Fibroblast of the conjunctiva (primary cell): ENCODE measurements at regions not wholly inside any gene's neighbourhood (a gene's known extent, or its start where the extent isn't known, plus 50 kb on each side); places are given as distances from the start of the nearest gene placed in this dataset.
"Not testable (repeated sequence)": the region's sequence is repeated elsewhere in the genome, so short reads cannot be mapped to it uniquely, and the experiment has no call there.

Source experiments
- DNase-seq: peaks from one replicate; pipeline ENCODE4 v3.0.0-alpha.2; 2010; ENCODE audit warnings: low read depth

DNA sequence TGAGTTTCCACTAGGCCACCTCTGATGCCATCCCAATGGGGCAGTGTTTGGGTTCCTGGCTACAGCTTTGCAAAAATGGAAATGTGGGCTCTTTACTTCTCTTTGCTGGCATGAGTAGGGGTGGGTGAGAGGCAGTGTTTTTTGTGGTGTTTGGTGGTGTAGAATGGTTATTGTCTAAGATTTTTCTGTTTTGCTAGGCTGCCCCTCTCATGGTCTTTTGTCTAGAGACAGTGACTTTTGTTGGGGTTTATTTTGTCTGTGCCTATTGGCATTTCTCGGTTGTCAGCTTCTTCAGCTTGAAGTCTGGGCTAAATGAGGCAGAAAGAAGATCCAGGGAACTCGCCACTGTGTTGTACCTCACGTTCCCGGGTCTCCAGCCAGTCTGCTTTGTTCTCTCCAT, 112.1 kb downstream of the CENPF start:
- no peak for DNase-seq

GRCh38 chr1:214717351-214717750, 114.4 kb downstream of the CENPF start:
- no peak for DNase-seq

DNA sequence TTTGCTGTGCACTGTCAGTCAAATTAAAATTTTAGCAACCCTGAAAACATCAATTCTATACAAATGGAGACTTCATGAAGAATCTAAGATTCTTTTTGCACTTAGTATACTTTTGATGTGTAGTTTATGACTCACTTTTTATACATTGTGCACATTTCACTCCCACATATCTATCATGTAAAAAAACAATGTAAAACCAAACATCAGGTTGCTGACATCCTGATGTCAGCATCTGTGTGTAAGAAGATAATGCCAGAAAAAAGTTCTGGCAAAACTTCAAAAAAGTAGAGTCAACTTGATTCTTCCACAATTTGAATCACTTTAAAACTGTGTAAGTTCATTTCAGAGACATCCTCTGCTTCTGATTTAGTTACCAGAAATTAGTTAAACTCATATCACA, 115.7 kb downstream of the CENPF start:
- no peak for DNase-seq

DNA sequence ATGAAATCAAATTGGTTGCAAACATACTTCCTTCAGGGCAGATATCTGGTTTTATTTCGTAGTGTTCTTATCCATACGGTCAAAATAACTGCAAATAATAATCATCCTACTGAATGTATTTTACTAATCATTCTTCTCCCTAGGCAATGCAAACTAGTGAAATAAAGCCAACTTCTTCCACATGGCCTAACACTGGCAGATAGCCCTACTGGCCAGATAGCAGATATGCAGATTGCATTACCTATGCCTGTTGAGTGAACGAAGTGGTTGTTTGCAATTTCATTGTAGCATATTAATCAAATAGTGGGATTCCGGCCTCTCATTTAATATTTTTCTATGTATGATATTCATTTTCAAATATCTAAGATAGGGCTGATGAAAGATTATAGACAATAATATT, 116.2 kb downstream of the CENPF start:
- no peak for DNase-seq

DNA sequence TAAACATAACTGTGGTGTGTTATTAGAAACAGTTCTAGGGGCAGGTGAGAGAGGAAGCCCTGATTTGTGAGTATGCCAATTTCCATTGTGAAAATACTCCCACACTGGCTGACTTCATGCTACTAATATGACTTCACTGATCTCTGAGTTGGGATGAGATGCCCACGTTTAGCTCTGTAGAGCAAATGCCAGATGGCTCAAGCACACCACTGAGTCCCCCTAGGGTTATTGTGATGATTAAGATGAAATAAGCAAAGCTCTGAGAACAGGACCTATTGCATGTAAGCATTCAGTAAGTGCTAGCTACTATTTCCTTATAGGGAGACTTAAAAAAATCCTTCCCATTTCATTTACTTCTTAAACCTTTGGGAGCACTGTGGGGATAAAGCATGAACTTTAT, 117.6 kb downstream of the CENPF start:
- DNase-seq, result no peak

DNA sequence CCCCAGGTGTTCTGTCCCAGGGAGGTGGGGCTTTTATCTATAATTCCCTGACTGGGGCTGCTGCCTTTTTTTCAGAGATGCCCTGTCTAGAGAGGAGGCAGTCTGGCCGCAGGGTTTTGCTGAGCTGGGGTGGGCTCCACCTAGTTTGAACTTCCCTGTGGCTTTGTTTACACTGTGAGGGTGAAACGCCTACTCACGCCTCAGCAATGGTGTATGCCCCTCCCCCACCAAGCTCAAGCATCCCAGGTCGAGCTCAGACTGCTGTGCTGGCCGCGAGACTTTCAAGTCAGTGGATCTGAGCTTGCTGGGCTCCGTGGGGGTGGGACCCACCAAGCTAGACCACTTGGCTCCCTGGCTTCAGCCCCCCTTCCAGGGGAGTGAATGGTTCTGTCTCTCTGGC, 124.3 kb downstream of the CENPF start:
- no peak for DNase-seq

GRCh38 chr1:214739621-214740238, 136.7 kb downstream of the CENPF start:
- no peak for DNase-seq

- DNase-seq, result no peak
Measured at GRCh38 chr1:214740471-214740870, 137.5 kb downstream of the CENPF start.

GRCh38 chr1:214747050-214747635, 144.1 kb downstream of the CENPF start:
- no peak for DNase-seq

DNA sequence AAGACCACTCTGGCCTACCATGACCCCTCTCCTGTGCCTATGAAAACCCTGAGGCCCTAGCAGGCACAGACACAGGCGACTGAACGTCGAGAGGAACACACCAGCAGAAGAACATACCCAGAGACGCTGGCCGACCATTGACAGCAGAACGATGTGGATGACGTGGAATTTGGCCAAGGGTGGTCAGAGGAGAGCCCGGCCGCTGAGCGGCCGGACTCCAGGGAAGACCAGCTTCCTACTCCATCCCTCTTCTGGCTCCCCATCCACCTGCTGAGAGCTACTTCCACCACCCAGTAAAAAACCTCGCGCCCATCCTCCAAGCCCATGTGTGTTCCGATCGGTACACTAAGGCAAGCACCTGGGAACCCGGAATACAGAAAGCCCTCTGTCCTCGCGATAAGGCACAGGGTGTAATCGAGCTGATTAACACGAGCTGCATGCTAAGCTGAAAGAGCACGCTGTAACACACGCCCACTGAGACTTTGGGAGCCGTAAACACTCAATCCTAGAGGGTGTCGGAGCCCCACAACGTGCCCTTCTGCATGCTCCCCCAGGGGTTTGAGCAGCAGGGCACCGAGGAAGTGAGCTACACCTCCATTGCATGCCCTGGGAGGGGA, 150.3 kb downstream of the CENPF start:
- no peak for DNase-seq

DNA sequence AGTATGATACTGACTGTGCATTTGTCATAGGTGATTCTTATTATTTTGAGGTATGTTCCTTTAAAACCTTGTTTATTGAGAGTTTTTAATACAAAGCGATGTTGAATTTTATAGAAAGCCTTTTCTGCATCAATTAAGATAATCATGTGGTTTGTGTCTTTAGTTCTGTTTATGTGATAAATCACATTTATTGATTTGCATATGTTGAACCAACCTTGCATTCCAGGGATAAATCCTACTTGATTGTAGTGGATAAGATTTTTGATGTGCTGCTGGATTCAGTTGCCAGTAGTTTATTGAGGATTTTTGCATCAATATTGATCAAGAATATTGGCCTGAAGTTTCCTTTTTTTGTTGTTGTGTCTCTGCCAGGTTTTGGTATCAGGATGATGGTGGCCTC, 158.0 kb downstream of the CENPF start:
- no peak for DNase-seq

DNA sequence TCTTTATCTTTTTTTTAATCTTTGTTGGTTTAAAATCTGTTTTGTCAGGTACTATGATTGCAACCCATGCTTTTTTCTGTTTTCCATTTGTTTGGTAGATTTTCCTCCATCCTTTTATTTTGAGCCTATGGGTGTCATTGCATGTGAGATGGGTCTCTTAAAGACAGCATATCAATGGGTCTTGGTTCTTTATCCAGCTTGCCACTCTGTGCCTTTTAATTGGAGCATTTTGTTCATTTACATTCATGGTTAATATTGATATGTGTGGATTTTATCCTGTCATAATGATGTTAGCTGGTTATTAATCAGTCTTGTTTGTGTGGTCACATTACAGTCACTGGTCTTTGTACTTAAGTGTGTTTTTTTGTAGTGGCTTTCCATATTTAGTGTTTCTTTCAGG, 159.9 kb downstream of the CENPF start:
- no peak for DNase-seq

DNA sequence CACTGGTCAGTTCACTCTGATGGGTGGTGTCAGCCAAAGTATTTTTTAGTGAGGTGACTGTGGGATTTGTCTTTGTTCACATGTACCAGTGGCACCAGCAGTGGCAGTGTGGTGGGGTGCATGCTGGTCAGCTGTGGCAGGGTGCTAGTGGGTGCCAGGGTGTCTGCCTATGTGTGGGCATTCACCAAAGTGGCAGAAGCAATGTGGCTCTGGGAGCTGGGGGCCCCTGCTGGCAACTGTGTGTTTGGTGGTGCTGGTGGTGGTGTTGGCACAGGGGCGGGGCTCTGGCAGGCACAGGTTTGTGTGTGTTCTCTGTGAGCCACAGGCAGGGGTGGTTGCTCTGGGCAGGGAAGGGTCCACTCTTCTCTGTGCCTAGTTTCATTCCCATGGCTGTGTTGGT, 161.5 kb downstream of the CENPF start:
- no peak for DNase-seq

DNA sequence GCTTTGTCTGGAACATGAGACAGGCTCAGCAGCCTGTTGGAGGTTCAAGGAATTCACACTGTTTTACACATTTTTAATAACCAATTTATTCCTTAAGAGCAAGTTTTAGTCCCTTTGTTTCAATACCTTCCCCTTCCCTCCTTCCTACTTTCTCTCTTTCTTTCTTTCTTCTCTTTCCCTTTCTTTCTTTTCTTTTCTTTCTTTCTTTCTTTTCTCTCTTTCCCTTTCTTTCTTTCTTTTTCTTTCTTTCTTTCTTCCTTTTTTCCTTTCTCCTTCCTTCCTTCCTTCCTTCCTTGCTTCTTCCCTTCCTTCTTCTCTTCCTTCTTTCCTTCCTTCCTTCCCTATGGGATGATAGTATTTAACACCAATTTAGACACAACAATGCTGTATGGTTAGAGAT, 164.2 kb downstream of the CENPF start:
- DNase-seq, result no peak

DNA sequence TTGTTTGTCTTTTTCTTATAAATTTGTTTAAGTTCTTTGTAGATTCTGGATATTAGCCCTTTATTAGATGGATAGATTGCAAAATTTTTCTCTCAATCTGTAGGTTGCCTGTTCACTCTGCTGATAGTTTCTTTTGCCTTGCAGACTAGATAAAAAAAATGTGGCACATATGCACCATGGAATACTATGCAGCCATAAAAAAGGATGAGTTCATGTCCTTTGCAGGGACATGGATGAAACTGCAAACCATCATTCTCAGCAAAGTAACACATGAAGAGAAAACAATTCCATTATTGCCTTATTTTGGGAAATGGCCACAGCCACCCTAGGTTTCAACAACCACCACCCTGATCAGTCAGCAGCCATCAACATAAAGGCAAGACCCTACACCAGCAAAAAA, 166.7 kb downstream of the CENPF start:
- DNase-seq, result not testable (repeated sequence)

- no peak for DNase-seq
Measured at GRCh38 chr1:214777364-214777763, 174.4 kb downstream of the CENPF start.

DNA sequence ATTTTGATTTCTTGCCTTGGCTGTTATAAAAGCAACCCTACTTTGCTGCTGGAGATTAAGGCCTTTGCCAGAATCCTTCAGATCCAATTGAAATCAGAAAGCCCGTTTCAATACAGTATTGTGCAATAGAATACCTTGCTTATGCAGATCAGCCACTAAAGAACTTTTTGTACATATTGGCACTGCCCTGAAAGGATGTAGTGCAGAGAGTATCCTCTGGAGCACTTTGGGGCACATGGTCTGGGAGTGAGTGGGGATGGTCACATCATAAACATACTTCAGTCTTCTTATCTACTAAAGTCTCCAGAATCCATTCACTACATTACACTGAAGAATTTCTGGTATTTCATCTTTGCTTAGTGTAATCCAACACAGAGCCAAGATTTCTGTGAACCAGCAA, 189.0 kb downstream of the CENPF start:
- DNase-seq, result no peak

GRCh38 chr1:214792527-214793186, 189.7 kb downstream of the CENPF start:
- DNase-seq, result no peak

- no peak for DNase-seq
Measured at GRCh38 chr1:214793708-214794107, 190.7 kb downstream of the CENPF start.

- DNase-seq, result no peak
Measured at GRCh38 chr1:214801191-214801590, 198.2 kb downstream of the CENPF start.

DNA sequence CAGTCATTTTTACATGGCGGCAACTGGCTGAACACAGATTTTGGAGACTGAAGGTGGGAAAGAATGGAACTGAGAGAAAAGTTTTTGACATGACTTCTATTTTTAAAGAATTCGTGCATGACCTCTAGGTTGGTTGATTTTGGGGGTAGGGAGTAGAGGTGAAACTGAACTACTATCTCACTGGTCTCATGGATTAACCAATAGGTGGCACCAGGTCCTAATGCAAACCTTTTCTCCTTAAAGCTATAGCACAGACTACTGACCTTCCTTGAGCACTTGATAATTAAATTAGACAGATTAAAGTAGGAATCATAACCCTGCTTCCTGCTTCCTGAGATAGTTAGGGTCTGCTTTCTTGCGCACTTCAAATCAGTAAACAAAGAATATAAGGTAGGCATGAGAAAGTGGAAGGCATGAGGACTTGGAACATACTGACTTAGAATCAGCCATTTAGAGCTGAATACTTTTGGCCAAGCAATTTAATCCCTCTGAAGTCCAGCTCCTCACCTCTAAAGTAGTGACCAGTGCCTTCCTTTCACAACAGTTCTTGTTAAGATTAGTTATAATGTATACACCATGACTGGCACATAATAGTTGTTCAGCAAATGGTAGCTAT, 206.0 kb downstream of the CENPF start:
- DNase-seq, result peak; percentile 21

GRCh38 chr1:214816603-214817002, 213.6 kb downstream of the CENPF start:
- DNase-seq, result no peak
